IMR-90 (cell line): ENCODE measurements at regions not wholly inside any gene's neighbourhood (a gene's known extent, or its start where the extent isn't known, plus 50 kb on each side); places are given as distances from the start of the nearest gene placed in this dataset.
"Not testable (repeated sequence)": the region's sequence is repeated elsewhere in the genome, so short reads cannot be mapped to it uniquely, and the experiment has no call there.

Source experiments
- BHLHE40 ChIP-seq: fragments of 150-350 bp; IDR thresholded peaks from 2 replicates; pipeline ENCODE4 v1.6.1; 2016; ENCODE audit warnings: mild to moderate bottlenecking, low read depth, low read length
- CEBPB ChIP-seq: IDR thresholded peaks from 2 replicates; pipeline ENCODE4 v1.6.1; 2012; ENCODE audit warnings: low read depth, low read length, improper control_type of control experiment
- CHD1 ChIP-seq: IDR thresholded peaks from 2 replicates; pipeline ENCODE4 v1.6.1; 2012; ENCODE audit warnings: low read depth, low read length, improper control_type of control experiment
- FOS ChIP-seq: fragments of 150-350 bp; IDR thresholded peaks from 2 replicates; pipeline ENCODE4 v1.6.1; 2016; ENCODE audit warnings: low read depth, low read length
- MAFK ChIP-seq: IDR thresholded peaks from 2 replicates; pipeline ENCODE4 v1.6.1; 2012; ENCODE audit warnings: low read depth, low read length, improper control_type of control experiment
- MXI1 ChIP-seq: IDR thresholded peaks from 2 replicates; pipeline ENCODE4 v1.6.1; 2012; ENCODE audit warnings: low read depth, mild to moderate bottlenecking, low read length, moderate library complexity, borderline replicate concordance
- NFE2L2 ChIP-seq: fragments of 150-350 bp; IDR thresholded peaks from 2 replicates; pipeline ENCODE4 v1.6.1; 2016; ENCODE audit warnings: low read depth, mild to moderate bottlenecking, low read length
- POLR2A ChIP-seq: IDR thresholded peaks from 2 replicates; pipeline ENCODE4 v1.6.1; 2012; ENCODE audit warnings: mild to moderate bottlenecking, low read depth, low read length
- RAD21 ChIP-seq: IDR thresholded peaks from 2 replicates; pipeline ENCODE4 v1.6.1; 2012; ENCODE audit warnings: low read length, improper control_type of control experiment
- RCOR1 ChIP-seq: IDR thresholded peaks from 2 replicates; pipeline ENCODE4 v1.6.1; 2012; ENCODE audit warnings: mild to moderate bottlenecking, low read length, improper control_type of control experiment; ENCODE audit not compliant: insufficient replicate concordance
- RFX5 ChIP-seq: IDR thresholded peaks from 2 replicates; pipeline ENCODE4 v1.8.0; 2012; ENCODE audit warnings: low read depth, mild to moderate bottlenecking, low read length, moderate library complexity
- SMC3 ChIP-seq: fragments of 150-350 bp; IDR thresholded peaks from 2 replicates; pipeline ENCODE4 v1.6.1; 2016; ENCODE audit warnings: low read depth, mild to moderate bottlenecking, antibody characterized with exemption, low read length, moderate library complexity
- TF ChIP-seq, protein P1 (sequence below): conservative IDR thresholded peaks from 2 replicates; pipeline ENCODE4 v1.5.1; 2012; ENCODE audit warnings: mild to moderate bottlenecking, low read depth, low read length, improper control_type of control experiment
- TF ChIP-seq, protein P2 (sequence below): fragments of 150-350 bp; IDR thresholded peaks from 2 replicates; pipeline ENCODE4 v1.6.1; 2017; ENCODE audit warnings: mild to moderate bottlenecking, antibody characterized with exemption, low read length, low read depth

DNA sequence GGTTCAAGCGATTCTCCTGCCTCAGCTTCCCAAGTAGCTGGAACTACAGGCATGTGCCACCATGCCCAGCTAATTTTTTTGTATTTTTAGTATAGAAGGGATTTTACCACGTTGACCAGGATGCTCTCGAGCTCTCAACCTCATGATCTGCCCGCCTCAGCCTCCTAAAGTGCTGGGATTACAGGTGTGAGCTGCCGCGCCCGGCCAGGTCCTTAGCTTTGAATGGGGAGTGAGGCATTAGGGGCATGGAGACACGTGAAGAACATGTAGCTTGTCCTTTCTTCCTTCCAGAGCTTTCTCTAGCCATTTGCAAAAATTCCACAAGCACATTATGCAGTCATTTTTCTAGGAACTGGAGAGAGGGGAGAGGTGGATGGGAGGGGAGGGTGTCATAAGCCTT, 167.8 kb downstream of the TM9SF2 start:
- TF ChIP-seq, protein P1, sequence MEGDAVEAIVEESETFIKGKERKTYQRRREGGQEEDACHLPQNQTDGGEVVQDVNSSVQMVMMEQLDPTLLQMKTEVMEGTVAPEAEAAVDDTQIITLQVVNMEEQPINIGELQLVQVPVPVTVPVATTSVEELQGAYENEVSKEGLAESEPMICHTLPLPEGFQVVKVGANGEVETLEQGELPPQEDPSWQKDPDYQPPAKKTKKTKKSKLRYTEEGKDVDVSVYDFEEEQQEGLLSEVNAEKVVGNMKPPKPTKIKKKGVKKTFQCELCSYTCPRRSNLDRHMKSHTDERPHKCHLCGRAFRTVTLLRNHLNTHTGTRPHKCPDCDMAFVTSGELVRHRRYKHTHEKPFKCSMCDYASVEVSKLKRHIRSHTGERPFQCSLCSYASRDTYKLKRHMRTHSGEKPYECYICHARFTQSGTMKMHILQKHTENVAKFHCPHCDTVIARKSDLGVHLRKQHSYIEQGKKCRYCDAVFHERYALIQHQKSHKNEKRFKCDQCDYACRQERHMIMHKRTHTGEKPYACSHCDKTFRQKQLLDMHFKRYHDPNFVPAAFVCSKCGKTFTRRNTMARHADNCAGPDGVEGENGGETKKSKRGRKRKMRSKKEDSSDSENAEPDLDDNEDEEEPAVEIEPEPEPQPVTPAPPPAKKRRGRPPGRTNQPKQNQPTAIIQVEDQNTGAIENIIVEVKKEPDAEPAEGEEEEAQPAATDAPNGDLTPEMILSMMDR, result not testable (repeated sequence)
- not testable (repeated sequence) for TF ChIP-seq MXI1, POLR2A, CEBPB, RAD21, BHLHE40, RCOR1, MAFK, FOS, NFE2L2, RFX5, CHD1, SMC3
- TF ChIP-seq, protein P2, sequence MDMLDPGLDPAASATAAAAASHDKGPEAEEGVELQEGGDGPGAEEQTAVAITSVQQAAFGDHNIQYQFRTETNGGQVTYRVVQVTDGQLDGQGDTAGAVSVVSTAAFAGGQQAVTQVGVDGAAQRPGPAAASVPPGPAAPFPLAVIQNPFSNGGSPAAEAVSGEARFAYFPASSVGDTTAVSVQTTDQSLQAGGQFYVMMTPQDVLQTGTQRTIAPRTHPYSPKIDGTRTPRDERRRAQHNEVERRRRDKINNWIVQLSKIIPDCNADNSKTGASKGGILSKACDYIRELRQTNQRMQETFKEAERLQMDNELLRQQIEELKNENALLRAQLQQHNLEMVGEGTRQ, result not testable (repeated sequence)
